ENCODE measurements at regions not wholly inside any gene's neighbourhood (a gene's known extent, or its start where the extent isn't known, plus 50 kb on each side); places are given as distances from the start of the nearest gene placed in this dataset.

DNA sequence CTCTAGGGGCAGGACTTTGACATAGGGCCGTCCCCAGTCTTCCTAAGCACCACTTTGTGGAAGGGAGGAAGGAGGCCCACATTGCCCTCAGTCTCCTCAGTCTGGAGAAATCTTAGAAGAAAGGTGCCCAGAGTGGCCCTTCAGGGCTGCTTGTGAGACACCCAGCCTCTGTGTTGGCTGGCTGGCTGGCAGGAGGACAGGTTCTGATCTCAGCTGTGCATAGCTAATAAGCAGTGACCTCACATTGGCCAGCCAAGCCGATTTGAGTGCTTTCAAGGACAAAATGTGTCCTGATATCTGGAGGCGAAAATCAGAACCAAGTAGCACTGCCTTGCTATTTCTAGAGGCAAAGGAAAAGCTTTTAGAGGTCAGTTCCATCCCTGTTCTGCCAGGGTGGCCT is 211.5 kb downstream of the BCOR start:
- DNase-seq = no peak

DNA sequence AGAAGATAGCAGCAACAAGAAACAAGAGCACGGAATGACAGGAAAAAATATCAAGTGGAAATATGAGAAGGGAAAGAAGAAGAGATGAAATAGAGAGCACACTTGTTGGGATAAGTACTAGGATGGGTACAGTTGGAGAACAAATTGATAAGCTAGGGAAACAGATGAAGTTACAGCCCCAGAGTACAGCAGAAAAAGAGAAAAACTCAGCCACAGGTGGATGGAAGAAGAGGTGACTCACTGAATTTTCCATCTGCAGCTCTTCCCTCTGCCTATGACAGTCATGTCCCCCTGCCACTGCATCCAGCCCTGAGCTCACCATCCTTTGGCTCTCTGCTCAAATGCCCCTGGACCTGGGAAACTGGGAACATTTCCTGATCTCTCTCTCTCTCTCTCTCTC is 209.0 kb downstream of the BCOR start:
- DNase-seq = no peak

DNA sequence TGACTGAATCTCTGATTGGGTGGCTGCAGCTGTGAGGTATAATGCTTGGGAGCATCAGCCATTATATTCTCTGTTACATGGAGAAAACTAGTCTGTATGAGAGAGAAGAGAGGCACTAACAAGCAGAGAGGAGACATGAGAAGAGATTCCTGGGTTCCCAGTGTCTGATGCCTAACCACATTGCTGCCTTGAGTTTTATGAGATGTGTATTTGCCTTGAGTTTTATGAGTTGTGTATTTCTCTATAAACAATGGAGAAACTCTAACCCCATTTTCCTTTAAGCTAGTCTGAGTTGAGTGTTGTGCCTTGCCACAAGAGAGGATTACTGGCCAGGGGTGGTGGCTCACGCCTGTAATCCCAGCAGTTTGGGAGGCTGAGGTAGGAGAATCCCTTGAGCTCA is 208.1 kb downstream of the BCOR start:
- DNase-seq = no peak

DNA sequence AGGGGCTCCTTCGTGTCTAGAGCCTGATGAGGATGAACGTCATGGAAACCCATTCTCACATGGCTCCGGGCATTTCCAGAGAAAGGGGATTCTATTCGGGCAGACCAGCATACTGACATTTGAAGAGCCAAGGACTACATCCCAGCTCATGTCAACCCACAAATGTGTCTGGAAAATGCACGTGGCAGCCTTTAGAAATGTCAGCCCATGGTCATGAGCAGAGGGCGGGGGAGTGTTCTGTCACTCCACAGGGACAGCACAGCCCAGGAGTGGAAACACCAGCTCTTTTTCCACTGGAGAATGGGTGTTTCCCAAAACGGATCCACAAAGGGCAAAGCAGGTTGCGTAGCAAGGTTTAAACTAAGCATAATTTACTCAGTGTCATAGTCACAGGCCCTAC is 207.0 kb downstream of the BCOR start:
- no peak for DNase-seq

DNA sequence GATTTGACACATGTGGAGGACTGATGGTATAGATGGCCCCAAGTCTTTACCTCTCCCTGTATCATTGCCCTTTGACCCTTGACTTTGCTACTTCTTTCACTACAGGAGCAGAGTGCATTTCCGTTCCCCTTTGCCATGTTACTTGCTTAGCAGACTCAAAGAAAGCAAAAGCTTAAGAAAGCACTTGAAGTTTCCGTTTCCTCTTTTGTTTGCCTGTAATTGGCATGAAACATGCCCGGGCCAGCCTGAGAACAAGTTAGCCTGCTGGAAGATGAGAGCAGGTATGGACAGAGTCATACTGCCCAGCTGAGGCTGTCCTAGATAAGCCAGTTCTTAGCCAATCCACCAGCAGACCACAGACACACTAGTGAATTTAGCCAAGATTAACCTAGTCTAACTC is 206.0 kb downstream of the BCOR start:
- DNase-seq = no peak

DNA sequence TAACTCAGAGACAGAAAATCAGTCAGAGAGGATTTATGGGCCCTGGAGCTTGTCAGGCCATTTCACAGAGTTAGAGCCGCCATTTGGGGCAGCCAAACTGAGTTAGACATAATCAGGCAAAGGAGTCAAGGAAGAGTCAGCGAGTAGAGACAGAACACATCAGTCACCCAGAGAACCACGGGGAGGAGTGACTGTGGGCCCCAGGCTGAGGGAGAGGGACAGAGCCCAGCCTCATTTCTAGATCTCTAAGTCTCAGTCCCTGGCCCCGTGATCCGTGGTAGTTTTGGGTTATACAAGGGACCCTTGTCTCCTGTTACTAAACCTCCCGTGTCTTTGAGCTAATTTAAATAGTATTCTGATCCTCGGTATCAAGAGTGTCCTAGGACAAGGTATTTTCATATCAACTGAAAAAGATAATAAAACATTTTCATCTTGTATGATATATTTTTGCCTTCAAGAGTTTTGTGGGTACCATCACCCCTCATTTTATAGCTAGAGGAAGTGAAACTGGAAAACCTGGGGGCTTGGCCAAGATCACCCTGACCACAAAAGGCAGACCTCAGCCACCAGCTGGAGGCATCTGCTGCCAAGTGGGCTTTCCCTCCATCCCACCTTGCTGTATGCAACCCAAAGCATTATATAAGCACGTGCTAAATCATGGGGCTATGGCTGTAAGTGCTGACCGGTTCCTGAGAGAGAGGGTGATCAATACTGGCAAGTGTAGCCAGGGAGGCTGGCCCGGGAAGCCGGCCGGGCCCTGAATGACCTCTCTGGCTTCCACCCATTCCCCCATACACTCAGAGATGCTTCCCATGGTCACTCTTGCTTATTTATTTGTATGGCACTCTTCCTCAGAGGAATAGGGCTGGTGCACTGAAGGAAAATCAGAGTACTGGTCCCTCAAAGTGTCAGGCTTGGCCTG is 204.1 kb downstream of the BCOR start:
- no peak for DNase-seq

DNA sequence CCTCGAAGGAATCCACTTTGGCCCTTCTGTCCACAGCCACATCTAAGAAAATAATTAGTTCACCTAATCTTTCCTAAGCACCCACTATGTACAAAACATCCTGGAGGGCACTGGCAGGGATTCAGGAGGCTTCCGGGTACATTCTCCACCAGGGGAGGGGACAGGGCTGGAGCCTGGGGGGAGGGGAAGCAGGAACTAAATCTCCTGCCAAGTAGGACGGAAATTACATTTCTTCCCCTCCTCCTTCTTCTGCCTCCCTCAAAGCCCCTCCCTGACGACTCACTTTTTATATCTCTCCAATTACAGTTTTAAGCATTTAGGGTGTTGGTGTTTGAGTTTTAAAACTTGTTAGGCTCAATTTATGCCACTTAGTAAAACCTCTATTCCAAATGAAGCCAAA is 203.1 kb downstream of the BCOR start:
- no peak for DNase-seq

DNA sequence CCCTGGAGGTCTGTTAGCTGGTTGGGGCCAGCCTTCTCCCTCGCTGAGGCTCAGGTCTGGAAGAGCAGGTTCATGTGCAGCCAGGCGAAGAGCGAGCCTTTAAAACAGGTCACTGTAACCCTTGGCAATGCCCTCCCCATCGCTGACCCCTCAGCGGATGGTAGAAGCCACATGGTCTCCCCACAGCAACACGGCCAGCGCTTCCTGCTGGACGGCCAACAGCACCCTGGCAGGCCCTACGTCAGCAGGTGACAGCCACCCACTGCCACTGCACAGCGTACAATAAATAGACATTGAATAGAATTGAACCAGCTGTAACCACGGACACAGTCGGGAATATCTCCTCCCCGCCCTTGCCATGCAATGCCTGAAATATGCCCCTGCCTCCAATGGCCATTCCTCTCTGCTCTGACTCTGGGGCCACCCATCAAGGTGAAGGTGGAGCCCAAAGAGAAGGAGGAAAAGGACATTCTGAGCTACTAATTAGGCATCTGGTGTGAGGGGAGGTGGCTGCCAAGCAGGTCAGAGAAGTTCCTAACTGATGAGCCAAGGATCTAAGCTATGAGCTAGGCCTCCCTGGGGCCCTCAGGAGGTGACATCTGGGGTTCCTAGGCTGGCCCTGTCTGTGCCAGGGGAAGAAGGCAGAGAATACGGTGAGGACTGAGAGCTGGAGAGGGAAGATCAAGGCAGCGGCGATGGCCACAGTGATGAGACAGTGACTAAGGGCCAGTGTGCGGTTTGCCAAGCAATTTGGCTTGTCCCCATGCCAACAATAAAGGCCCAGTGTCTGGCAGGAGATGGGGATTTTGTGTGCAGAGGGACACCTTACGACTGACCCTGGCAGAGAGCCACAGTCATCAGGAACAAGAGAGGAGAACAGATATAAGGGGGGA is 202.3 kb downstream of the BCOR start:
- DNase-seq = no peak

DNA sequence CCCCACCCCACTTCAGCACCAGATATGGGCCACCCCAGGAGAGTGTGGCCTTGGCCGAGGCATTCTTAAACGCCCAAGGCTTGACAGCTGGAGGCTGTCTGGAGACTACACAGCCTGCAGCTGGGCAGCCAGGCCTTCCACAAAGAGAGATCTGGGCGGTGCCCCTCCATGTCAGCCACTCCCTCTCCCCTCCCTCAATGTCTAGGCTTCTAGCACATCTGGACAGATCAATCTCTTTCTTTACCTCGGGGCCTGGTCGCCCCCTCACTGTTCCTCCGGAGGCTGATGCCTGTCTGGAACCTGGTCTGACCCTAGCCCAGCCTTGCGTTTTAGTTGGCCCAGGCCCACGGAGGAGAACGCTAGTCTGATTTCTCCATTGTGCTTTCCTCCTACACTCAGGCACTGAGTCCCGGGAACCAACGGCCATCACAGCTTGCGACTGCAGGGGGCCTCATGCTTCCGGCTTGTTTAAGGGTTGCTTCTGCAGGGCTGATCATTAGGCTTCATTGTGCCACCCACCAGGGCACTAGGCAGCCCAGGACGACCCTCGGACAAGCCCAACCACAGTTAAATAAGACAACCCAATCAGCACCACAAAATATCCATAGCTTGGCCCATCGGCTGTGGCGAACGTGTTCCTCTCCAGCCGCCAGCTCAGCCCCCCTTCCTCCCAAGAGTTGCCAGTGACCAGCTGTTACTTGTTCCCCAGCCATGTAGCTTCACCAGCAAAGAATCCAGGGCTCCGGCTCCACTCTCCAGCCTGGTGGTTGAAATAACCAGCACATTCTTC is 200.6 kb downstream of the BCOR start:
- no peak for DNase-seq

DNA sequence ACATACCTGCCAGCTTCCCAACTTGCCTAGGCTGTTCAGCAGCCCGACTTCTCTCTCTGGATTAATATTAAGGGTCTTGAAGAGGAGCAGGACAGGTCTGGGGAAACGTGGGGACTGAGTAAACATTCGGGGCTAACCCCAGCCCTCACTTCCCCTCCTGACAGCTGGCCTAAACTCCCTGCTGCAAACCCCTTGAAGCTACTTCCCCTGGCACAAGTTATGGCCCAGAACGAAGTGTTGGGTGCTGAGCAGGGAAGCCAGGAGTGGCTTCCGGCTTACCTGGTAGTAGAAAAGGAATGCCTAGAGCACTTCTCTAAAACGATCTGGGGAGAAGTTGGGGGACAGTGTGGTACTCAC is 200.0 kb downstream of the BCOR start:
- DNase-seq = no peak

DNA sequence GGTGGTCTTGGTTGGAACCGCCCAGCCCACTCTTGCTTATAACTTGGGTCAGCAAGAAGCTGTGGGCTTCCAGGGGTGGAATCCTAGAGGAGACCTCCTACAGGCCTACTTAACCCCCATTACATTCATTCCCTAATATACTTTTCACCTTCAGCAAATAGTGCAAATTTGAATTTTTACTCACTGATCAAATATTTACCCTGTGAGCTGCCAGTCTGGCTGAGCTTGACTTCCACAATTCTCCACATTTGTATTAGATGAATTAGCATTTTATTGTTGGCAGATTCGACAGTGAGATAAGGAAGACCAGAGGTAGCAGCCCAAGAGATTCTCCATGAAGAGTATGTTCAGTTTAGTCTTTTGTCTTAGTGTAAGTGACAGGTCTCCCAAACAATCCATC is 199.6 kb downstream of the BCOR start:
- DNase-seq = no peak

DNA sequence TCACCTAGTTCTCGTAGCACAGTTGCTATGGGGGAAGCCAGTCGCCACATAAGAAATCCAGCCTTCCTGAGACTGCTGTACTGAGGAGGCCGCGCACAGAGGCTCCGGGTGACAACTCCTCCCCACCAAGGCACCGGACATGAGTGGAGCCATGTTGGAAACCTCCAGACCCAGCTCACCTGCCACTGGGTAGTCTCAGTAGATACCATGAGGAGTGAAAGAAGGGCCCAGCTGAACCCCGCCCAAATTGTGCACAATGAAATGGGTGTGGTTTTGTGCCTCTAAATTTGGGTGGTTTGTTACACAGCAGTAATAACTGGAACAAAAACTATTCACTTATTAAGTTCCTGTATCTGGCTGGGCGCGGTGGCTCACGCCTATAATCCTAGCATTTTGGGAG is 198.7 kb downstream of the BCOR start:
- no peak for DNase-seq

DNA sequence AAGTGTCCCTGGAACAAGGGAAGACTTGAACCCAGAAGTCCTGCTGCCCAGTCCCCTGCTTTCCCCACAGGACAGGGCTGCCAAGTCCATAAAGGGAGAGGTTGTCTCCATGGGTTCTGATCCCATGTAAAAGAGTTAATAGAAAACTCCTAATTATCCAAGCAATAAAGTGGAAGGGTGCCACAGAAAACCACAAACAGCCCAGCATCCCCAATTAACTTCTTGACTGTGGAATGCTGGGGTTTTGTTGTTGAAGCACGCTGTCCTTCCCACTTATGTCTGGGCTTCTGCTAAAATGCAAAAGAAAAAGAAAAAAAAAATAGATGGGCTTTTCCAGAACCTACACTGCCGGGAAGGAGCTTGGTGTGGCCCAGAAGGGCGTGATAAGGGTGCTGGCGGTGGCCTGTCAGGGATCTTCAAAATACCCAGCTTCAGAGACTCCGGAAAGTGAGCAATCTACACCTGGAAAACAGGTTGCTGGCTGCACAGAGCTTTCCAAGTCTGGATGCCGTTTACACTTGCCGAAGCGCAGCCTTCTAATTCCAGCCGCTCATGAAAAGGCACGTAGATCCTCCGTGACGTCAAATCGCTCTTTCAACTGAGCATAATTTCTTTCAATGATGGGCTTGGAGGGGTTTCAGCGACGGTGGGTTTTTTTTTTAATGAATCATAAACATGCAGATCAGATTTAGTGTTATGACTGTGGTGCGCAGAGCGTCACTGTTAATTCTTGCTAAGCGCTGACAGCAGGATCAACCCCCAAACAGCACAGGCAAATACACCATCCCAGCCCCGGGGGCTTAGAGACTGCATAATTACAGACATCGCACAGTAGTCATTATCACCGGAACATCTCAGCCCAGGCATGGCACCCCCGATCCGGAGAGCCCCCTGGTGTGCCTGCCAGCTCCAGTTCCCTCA is 197.6 kb downstream of the BCOR start:
- no peak for DNase-seq

DNA sequence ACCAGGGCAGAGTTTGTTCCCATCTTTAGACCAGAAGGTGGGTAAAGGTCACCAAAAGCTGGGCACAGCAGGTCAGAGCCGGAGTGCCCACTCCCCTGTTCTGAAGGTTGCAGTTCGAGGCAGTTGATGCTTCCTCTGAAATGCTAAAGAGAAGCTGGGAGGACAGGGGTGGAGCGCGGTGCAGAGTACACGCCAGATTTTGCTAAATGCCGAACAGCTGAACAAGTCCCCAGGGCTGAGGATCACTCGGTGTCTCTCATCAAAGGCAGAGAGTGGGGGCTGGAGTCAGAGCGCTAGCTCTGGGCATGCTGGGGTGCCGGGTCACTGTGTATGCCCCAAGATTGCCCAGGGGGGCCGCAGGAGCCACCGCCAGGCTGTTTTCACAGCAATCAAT is 197.0 kb downstream of the BCOR start:
- DNase-seq = no peak

DNA sequence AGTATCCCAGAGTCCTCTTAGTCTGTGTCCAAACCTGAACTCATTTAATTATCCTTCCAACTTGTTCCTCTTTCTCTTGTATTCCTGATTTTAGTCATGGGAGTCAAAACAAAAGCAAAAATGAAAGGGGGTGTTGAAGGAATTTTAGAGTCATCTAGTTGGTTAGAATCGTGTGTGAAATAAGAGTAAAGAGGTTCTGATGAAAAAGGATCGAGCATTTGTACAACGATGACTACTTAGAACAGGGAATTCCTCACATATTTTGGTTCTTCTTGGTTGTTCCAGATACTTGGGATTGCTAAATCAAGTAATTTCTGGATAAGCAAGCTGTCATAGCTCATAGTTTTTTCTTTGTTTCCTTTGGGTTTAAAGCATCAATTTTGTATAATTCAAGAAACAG is 194.4 kb downstream of the BCOR start:
- no peak for DNase-seq

DNA sequence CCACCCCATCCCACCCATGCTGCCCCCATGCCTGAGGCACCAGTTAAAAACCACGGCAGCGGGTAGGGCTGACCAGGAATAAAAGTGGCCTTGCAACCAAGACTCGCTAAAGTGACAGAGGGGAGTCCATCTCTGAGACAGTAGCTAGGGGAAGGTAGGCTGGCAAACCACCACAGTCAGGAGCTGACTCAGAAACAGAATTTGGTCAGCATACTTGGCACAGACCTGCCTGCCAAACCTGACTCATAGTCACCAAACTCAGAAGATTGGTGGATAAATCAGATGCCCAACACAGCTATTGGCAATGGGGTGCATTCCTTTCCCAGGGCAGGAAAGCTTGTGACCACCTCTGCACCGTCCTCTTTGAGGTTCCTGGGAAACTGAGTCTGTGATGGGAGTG is 193.8 kb downstream of the BCOR start:
- no peak for DNase-seq

DNA sequence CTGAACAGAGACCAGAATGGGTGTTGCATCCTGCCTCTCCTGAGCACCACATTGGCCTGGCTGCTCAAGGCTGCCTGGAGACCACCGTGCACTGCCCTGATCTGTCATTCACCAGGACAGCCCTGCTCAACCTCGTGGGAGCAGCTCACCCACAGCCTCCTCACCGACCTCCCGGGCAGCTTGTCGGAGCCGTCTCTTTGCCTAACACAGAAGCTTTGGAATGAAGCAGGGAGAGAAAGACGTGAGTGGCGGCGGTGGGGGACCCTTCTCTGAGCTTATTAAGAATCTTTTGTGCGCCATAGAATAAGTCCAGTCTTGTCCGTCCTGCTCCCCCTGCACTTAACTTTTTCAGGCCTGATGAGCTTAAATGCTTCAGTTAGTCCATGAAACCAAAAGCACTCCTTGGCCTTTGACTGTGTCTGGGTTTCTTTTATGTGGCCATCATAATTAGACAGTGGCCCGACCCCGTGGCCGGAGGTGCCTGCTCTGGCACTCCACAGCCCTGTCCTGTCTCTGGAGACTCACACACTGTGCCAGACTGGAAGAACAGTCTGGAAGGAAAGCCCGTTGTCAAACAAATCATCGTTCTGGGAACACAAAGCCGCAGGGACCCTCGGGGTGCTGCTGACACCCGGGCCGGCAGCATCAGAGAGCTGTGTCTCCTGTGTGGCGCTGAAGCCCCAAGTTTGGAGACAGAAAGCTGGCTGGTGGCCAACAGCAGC is 192.8 kb downstream of the BCOR start:
- no peak for DNase-seq

DNA sequence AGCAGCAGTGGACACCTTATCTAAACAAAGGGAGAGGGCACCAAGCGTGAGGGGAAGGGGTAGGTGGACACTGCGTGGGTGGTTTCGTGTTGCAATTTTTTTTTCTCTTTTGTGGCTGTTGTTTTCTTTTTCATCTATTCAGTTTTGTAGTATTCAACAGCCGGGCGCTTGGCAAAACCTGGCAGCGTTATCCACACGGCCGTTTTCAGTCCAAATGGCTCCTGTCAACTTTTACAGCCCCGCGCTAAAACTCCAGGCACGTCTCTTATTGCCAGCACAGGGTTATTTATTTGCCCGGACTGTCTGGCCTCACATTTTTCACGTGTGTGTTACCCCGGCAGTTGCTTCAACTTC is 192.2 kb downstream of the BCOR start:
- no peak for DNase-seq

DNA sequence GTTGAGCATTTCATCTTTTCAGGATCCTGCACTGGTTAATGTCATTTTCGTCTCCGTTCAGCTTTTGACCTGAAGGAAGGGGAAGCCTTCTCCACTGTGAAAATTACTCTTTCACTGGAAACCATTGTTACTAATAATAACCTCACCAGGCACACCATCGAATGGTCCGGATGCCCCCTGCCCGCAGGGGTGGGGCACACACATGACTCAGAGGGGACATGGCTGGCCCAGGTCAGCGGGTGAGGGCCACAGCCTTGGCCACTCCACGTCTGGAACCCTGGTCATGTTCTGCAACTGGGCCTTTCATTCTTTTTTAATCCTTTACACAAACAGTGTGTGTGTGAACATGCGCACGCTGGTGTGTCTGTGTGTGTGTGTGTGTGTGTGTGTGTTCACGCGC is 191.8 kb downstream of the BCOR start:
- no peak for DNase-seq

DNA sequence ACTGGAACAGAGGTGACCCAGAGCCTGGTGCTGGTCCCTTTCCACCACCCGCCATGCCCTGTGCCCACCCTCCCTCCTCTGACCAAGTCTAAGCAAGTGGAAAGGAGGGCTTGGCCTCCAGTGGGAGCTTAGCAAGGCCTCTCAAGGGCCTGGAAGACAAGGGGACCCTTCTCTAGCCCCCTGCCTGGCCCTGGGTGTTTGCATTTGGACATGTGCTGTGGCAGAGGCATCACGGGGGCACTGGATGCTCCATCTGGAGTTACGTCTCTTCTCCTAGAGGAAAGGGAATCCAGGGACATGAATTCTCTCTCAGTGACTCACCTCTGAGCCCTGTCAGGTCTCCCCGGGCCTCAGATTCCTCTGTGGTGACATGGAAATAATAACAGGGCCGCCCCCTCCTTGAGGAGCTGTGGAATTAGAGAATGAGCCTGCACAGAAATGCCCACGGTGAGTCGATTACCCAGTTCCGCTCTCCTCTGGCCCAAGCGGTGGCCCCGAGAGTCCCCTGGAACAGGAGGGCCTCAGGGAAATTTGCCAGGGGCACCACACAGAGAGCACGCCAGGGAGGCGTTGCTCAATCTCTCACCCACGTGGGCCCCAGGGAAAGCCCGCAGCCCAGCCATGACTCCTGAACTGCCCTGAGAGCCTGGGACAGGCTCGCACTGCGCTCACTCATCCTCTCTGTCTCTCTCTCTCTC is 189.6 kb downstream of the BCOR start:
- no peak for DNase-seq

DNA sequence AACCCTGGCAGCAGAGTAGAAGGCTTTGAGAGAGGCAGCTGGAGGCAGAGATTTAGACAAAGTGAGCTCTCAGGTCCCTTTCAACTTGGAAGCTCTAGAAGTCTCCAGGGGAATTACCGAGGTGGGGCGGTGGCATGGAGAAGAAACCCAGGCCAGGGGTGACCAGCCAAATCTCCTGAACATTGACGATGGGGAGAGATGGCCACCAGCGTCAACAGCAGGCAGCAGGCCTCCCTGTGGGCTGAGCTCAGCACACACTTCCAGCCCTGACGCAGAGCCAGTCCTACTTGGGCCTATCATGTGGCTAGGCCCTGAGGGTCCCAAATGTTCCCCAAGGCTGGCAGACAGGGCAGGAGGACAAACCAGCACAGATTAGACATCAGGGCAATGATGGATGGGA is 187.8 kb downstream of the BCOR start:
- no peak for DNase-seq

Data from T-helper 9 cell (primary cell).